HG03520 (cell line): ENCODE measurements at regions not wholly inside any gene's neighbourhood (a gene's known extent, or its start where the extent isn't known, plus 50 kb on each side); places are given as distances from the start of the nearest gene placed in this dataset.
A peak's percentile ranks its signal among the peaks of the same experiment; 100 is the strongest.

Experiments
- ATAC-seq: cut with Tn5 transposase; IDR thresholded peaks from one replicate; pipeline ENCODE4 v1.9.1; 2021; ENCODE audit warnings: mild to moderate bottlenecking, moderate library complexity; ENCODE audit not compliant: unreplicated experiment

GRCh38 chr21:25425156-25425555 is 182.1 kb downstream of the MRPL39 start:
- no peak for ATAC-seq

- no peak for ATAC-seq
Observed at GRCh38 chr21:25424634-25425033, 182.6 kb downstream of the MRPL39 start.

- ATAC-seq, result no peak
Observed at GRCh38 chr21:25424048-25424447, 183.2 kb downstream of the MRPL39 start.

- no peak for ATAC-seq
Observed at GRCh38 chr21:25422610-25423608, 184.4 kb downstream of the MRPL39 start.

- peak; percentile 71 for ATAC-seq
Observed at GRCh38 chr21:25421321-25422028, 185.8 kb downstream of the MRPL39 start.

GRCh38 chr21:25420831-25421230 is 186.4 kb downstream of the MRPL39 start:
- ATAC-seq, result no peak

GRCh38 chr21:25416669-25417068 is 190.6 kb downstream of the MRPL39 start:
- no peak for ATAC-seq

- ATAC-seq, result no peak
Observed at GRCh38 chr21:25412100-25412499, 195.2 kb downstream of the MRPL39 start.

GRCh38 chr21:25409978-25410377 is 197.3 kb downstream of the MRPL39 start:
- ATAC-seq, result no peak

- ATAC-seq, result no peak
Observed at GRCh38 chr21:25408666-25409065, 198.6 kb downstream of the MRPL39 start.

- ATAC-seq, result no peak
Observed at GRCh38 chr21:25406887-25407579, 200.2 kb downstream of the MRPL39 start.

GRCh38 chr21:25405984-25406383 is 201.3 kb downstream of the MRPL39 start:
- no peak for ATAC-seq

- no peak for ATAC-seq
Observed at GRCh38 chr21:25402134-25402961, 204.9 kb downstream of the MRPL39 start.

- no peak for ATAC-seq
Observed at GRCh38 chr21:25400427-25400826, 206.9 kb downstream of the MRPL39 start.

GRCh38 chr21:25398630-25399029 is 208.7 kb downstream of the MRPL39 start:
- ATAC-seq, result no peak

- ATAC-seq, result peak; percentile 84
Observed at GRCh38 chr21:25396135-25396711, 211.1 kb downstream of the MRPL39 start.

GRCh38 chr21:25391777-25392176 is 215.5 kb downstream of the MRPL39 start:
- no peak for ATAC-seq

GRCh38 chr21:25390701-25391100 is 216.6 kb downstream of the MRPL39 start:
- no peak for ATAC-seq

GRCh38 chr21:25387665-25388064 is 219.6 kb downstream of the MRPL39 start:
- ATAC-seq, result no peak

GRCh38 chr21:25385911-25386474 is 221.3 kb downstream of the MRPL39 start:
- no peak for ATAC-seq
